ENCODE measurements at regions not wholly inside any gene's neighbourhood (a gene's known extent, or its start where the extent isn't known, plus 50 kb on each side); places are given as distances from the start of the nearest gene placed in this dataset.

DNA sequence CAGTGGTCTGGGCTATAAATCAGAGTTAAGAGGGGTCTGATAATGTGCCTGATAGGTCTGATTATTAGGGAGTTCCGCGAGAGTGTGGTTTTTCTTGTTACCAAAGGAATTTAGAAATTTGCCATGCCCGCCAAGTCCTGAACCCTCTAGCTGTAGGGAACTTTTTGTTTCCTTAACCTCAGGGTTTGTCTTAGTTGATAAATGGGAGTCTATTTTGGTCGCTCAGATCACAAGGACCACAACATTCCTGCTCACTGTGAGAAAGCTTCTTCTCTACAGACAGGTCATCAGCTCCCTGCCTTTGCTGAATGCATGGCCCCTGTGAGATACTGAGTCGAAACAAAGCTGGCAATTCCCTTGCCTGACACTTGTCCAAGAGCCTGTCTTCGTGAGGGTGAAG lies 497.8 kb downstream of the HS3ST4 start:
- no peak for DNase-seq

DNA sequence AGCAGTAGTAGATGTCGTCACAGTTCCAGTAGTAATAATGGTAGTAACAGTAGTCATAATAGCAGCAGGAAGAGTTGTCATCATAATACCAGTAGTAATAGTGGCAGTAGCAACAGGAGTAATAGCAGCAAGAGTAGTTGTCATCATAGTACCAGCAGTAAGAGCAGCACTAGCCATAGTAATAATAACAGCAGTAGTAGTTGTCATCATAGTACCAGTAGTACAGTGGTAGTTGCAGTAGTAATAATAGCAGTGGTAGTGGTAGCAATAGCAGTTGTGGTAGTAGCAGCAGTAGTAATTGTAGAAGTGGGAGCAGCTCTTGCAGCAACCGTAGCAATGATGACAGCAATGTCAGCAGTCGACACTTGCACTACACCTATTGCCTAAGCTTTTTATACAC lies 502.8 kb downstream of the HS3ST4 start:
- DNase-seq, result no peak

DNA sequence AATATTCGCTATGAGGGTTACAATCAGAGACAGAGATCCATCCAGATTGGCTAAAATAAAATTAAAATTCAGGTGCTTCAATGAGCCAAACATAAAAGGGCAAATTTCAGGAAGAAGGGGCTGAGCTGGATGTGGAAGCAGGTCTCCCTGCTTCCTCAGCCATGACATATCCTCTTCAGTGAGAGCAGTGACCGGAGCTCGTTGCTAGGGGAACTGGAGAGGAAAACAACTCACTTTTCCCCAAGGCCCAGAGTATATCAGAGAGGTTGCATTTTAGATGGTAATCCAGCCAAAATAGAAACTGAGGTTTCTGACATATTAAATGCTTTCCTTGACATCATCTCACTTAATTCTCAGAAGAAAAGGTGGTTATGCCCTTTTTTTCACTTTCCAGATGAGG lies 503.5 kb downstream of the HS3ST4 start:
- no peak for DNase-seq

DNA sequence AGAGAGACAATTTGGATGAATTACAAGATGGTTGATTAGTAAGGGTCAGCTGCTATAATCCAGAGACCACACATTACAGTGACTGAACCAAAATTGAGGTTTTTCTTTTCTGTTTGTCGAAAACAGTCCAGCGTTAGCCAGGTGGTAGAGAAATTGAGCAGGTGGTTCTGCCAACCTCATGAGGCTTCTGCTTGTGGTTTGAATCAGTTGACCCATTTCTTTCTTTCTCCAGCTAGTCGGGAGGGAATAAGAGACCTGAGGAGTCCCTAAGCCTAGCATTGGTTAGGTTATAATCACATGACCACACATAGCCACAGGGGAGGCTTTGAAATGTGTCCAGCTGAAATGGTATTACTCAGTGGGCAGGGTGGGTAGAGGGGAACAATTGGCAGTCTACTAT lies 504.6 kb downstream of the HS3ST4 start:
- no peak for DNase-seq

- DNase-seq, result no peak
Observed at GRCh38 chr16:26196802-26197201, 505.0 kb downstream of the HS3ST4 start.

- no peak for DNase-seq
Observed at GRCh38 chr16:26197707-26198106, 505.9 kb downstream of the HS3ST4 start.

GRCh38 chr16:26198221-26198620 lies 506.5 kb downstream of the HS3ST4 start:
- no peak for DNase-seq

- no peak for DNase-seq
Observed at GRCh38 chr16:26204138-26204537, 512.4 kb downstream of the HS3ST4 start.

DNA sequence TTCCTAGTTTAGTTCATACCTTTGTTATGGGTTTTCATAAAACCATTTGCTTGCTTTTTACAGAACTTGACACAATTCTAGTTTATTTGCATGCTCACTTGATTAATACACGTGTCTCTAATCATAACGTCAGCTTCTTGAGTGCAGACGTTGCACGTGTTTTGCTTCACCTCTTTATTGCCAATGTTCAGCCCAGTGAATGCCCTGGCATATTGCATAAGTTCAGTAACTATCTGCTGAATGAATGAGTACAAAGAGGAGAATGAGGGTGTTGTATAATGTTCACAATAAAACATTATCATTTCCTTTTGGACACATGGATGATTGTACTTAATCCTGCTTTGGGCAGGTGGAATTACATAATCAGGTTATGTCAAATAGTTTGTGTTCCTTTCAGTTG lies 519.8 kb downstream of the HS3ST4 start:
- peak; percentile 11 for DNase-seq

GRCh38 chr16:26212599-26212998 lies 520.8 kb downstream of the HS3ST4 start:
- no peak for DNase-seq

GRCh38 chr16:26214581-26215174 lies 522.9 kb downstream of the HS3ST4 start:
- DNase-seq, result no peak

- no peak for DNase-seq
Observed at GRCh38 chr16:26220894-26221293, 529.1 kb downstream of the HS3ST4 start.

DNA sequence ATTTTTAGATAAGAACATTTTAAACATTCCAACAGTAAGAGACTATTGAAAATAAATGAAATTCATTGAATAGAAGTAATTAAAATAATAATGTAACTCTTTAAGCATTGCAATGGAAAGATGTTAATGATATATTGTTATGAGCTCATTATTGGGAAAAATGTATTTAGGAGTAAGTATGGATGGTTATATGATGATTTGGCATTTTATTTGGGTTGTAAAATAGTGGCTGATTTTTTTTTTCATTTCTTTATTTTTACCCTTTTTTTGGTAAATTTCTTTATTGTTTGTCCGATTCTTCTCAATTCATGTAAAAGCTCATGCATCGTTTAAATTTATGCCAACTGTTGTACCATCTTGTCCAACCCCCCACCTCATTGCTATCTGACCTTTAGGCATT lies 539.9 kb downstream of the HS3ST4 start:
- DNase-seq, result no peak

DNA sequence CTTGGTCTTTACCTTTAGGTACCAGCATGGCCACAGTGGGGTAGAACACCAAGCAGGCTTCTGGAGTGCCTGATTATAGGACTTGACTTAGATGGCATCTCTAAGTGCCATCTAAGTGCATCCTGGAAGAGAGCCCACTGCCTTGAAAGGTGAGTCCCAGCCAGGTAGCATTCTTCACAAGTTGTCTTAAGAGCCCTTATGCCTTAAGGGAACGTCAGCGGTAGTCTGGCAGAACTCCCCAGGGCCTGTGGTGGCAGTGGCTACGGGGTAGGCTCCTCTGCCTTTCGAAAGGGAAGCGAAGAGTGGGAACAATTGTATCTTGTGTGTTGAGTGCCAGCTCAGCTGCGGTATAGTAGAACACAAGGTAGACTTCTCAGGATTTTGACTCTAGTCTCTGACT lies 549.0 kb downstream of the HS3ST4 start:
- no peak for DNase-seq

GRCh38 chr16:26247063-26247462 lies 555.3 kb downstream of the HS3ST4 start:
- DNase-seq, result no peak

GRCh38 chr16:26252598-26252997 lies 560.8 kb downstream of the HS3ST4 start:
- no peak for DNase-seq

DNA sequence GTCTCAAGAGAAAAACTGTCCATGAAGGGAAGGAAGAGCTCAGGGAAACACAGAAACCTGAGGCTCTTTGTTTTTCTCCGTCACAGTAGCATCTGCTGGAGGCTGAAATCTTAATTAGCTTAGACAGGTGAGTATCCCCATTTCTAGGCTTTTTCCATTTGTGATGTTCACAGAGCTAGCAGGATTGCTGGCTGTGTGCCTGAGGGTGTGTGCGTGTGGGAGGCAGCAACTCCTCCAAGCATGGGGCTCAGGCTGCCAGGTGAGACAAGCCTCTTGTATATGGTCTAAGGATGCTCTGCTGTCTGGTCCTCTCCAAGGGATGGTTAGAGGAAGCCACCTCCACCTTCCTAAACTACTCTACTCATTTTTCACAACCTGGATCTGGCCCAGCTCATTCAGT lies 569.9 kb downstream of the HS3ST4 start:
- DNase-seq, result no peak

GRCh38 chr16:26263406-26263805 lies 571.6 kb downstream of the HS3ST4 start:
- DNase-seq, result no peak

- no peak for DNase-seq
Observed at GRCh38 chr16:26267641-26268040, 575.9 kb downstream of the HS3ST4 start.

DNA sequence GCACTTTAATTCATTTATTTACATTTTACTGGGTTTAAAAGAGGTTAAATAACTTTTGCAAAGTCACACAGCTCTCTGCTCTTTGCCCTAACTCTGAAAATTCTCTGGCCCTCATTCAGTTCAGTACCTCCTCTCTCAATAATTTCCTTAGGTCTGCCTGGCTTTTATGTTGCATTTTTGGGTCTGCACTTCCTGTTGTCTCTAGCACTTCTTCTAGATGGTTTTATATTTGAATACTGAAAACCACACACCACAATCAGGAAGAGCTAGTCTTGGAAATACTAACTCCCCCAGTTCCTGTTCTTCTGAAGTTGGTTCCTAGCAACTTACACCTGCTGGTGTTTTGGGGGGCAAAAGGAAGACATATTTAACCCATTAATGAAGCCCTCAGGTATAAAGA lies 577.9 kb downstream of the HS3ST4 start:
- DNase-seq, result no peak

GRCh38 chr16:26273607-26274006 lies 581.8 kb downstream of the HS3ST4 start:
- DNase-seq, result no peak

GRCh38 chr16:26275021-26275590 lies 583.3 kb downstream of the HS3ST4 start:
- no peak for DNase-seq

DNA sequence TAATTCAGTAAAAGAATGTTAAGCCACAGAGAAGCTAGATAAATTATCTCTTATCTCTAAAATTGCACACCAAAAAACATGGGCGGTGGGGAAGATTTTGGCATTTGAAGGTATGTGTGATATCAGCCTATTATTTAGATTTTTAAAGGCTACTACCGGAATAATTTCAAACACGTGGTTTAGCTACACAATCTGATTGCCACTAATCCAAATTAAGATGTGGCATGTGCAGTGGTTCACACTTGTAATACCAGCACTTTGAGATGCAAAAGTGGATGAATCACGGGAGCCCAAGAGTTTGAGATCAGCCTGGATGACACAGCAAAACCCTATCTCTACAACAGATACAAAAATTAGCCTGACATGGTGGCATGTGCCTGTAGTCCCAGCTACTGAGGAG lies 584.5 kb downstream of the HS3ST4 start:
- no peak for DNase-seq

GRCh38 chr16:26281381-26282110 lies 589.8 kb downstream of the HS3ST4 start:
- DNase-seq, result no peak
